HL-60 (cell line): ENCODE measurements at regions not wholly inside any gene's neighbourhood (a gene's known extent, or its start where the extent isn't known, plus 50 kb on each side); places are given as distances from the start of the nearest gene placed in this dataset.

Source experiments
- CTCF ChIP-seq: IDR thresholded peaks from one replicate; pipeline ENCODE4 v1.5.1; 2011; ENCODE audit warnings: low read length, control low read depth, inconsistent platforms; ENCODE audit not compliant: insufficient read depth
- GABPA ChIP-seq: IDR thresholded peaks from 2 replicates; pipeline ENCODE4 v1.6.1; 2012; ENCODE audit warnings: low read depth
- POLR2AphosphoS5 ChIP-seq: IDR thresholded peaks from 2 replicates; pipeline ENCODE4 v1.6.1; 2012; ENCODE audit warnings: low read depth

GRCh38 chr14:56394826-56395530 lies 184.6 kb upstream of the TMEM260 start:
- TF ChIP-seq GABPA: no peak
- TF ChIP-seq POLR2AphosphoS5: no peak
- TF ChIP-seq CTCF: no peak
